ENCODE measurements at regions not wholly inside any gene's neighbourhood (a gene's known extent, or its start where the extent isn't known, plus 50 kb on each side); places are given as distances from the start of the nearest gene placed in this dataset.

- no peaks in the 10 kb centered on the region for H3K36me3 ChIP-seq
- no peaks in the 10 kb centered on the region for H3K27me3 ChIP-seq
- ATAC-seq: no peak
- no peak for DNase-seq
- H3K4me1 ChIP-seq: no peaks in the 10 kb centered on the region
- intact Hi-C loops (cut with DNase I): no loop called here
- H3K9me3 ChIP-seq: peaks cover 0 to 10% (median 0%) of the 10 kb centered on the region in 11 donors
- WGBS, 2 donors: 80 to 90% methylated on average over 3 of the region's 3 CpGs
- H3K4me3 ChIP-seq: no peak overlapping the region
- no peak for TF ChIP-seq CTCF (IDR thresholded peaks at IDR 0.05)
- no peak overlapping the region for H3K27ac ChIP-seq
These were observed 561.9 kb upstream of the KCND2 start for GRCh38 chr7:119711104-119711503.

GRCh38 chr7:119712886-119713462 is 560.0 kb upstream of the KCND2 start:
- Histone ChIP-seq H3K9me3 (peaks cover 0 to 10% (median 0%) of the 10 kb centered on the region in 11 donors), H3K27ac (no peak overlapping the region), H3K36me3 (no peaks in the 10 kb centered on the region), H3K27me3 (no peaks in the 10 kb centered on the region), H3K4me1 (no peaks in the 10 kb centered on the region), H3K4me3 (no peak overlapping the region)
- intact Hi-C loops (cut with DNase I): no loop called here
- no peak for ATAC-seq
- no peak for TF ChIP-seq CTCF (IDR thresholded peaks at IDR 0.05)
- 70 to 74% methylated on average over 4 of the region's 4 CpGs for WGBS, 2 donors
- no peak for DNase-seq

- TF ChIP-seq CTCF (IDR thresholded peaks at IDR 0.05): no peak
- H3K4me3 ChIP-seq: no peak overlapping the region
- no peak overlapping the region for H3K27ac ChIP-seq
- ATAC-seq (no peak), DNase-seq (no peak)
- H3K36me3 ChIP-seq: no peaks in the 10 kb centered on the region
- WGBS, 2 donors: 78 to 79% methylated on average over 7 of the region's 7 CpGs
- H3K27me3 ChIP-seq: no peaks in the 10 kb centered on the region
- H3K4me1 ChIP-seq: no peaks in the 10 kb centered on the region
- intact Hi-C loops (cut with DNase I): no loop called here
- H3K9me3 ChIP-seq: peaks cover 0 to 10% (median 0%) of the 10 kb centered on the region in 11 donors
These were observed 559.4 kb upstream of the KCND2 start for GRCh38 chr7:119713606-119714005.

GRCh38 chr7:119720541-119720940 is 552.4 kb upstream of the KCND2 start:
- ATAC-seq (no peak), DNase-seq (no peak)
- Histone ChIP-seq H3K4me1 (no peaks in the 10 kb centered on the region), H3K36me3 (no peaks in the 10 kb centered on the region), H3K27me3 (no peaks in the 10 kb centered on the region), H3K4me3 (no peak overlapping the region), H3K9me3 (no peaks in the 10 kb centered on the region), H3K27ac (no peak overlapping the region)
- no peak for TF ChIP-seq CTCF (IDR thresholded peaks at IDR 0.05)
- intact Hi-C loops (cut with DNase I): no loop called here
- 2 to 4% methylated on average over 1 of the region's 1 CpG for WGBS, 2 donors

Measured in heart right ventricle (tissue), 16 donors.